IPS-15b (cell line): ENCODE measurements at regions not wholly inside any gene's neighbourhood (a gene's known extent, or its start where the extent isn't known, plus 50 kb on each side); places are given as distances from the start of the nearest gene placed in this dataset.
"Not testable (repeated sequence)": the region's sequence is repeated elsewhere in the genome, so short reads cannot be mapped to it uniquely, and the experiment has no call there.

ENCODE experiments used
- H3K27me3 ChIP-seq: one replicate; pipeline ENCODE4 v1.6.1; 2013; ENCODE audit warnings: low read length; ENCODE audit not compliant: control insufficient read depth, insufficient read depth
- H3K36me3 ChIP-seq: one replicate; pipeline ENCODE4 v1.6.1; 2013; ENCODE audit warnings: low read length; ENCODE audit not compliant: control insufficient read depth, insufficient read depth
- H3K4me1 ChIP-seq: one replicate; pipeline ENCODE4 v1.6.1; 2013; ENCODE audit warnings: mild to moderate bottlenecking, low read length; ENCODE audit not compliant: control insufficient read depth, insufficient read depth
- H3K4me3 ChIP-seq: one replicate; pipeline ENCODE4 v1.5.1; 2013; ENCODE audit warnings: low read depth, low read length
- H3K9ac ChIP-seq: one replicate; pipeline ENCODE4 v1.6.1; 2013; ENCODE audit warnings: low read depth, mild to moderate bottlenecking, low read length
- H3K9me3 ChIP-seq: one replicate; pipeline ENCODE4 v1.6.1; 2013; ENCODE audit warnings: mild to moderate bottlenecking, low read length; ENCODE audit not compliant: control insufficient read depth, insufficient read depth

- no peak overlapping the region for H3K4me3 ChIP-seq
- H3K36me3 ChIP-seq = no peaks in the 10 kb centered on the region
- H3K9ac ChIP-seq = no peak overlapping the region
- no peaks in the 10 kb centered on the region for H3K27me3 ChIP-seq
- peaks cover 3% of the 10 kb centered on the region for H3K4me1 ChIP-seq
- no peaks in the 10 kb centered on the region for H3K9me3 ChIP-seq
Observed at GRCh38 chr13:33550276-33550675, 264.7 kb upstream of the STARD13 start.

- H3K27me3 ChIP-seq = no peaks in the 10 kb centered on the region
- H3K9ac ChIP-seq = no peak overlapping the region
- H3K4me3 ChIP-seq = no peak overlapping the region
- no peaks in the 10 kb centered on the region for H3K36me3 ChIP-seq
- no peaks in the 10 kb centered on the region for H3K4me1 ChIP-seq
- H3K9me3 ChIP-seq = no peaks in the 10 kb centered on the region
Observed at GRCh38 chr13:33550885-33551284, 265.3 kb upstream of the STARD13 start.

GRCh38 chr13:33554919-33555791 is 262.8 kb upstream of the RFC3 start:
- no peaks in the 10 kb centered on the region for H3K36me3 ChIP-seq
- H3K9ac ChIP-seq = no peak overlapping the region
- no peaks in the 10 kb centered on the region for H3K27me3 ChIP-seq
- H3K9me3 ChIP-seq = no peaks in the 10 kb centered on the region
- H3K4me3 ChIP-seq = no peak overlapping the region
- H3K4me1 ChIP-seq = no peaks in the 10 kb centered on the region

GRCh38 chr13:33556828-33557227 is 261.1 kb upstream of the RFC3 start:
- H3K4me1 ChIP-seq = no peaks in the 10 kb centered on the region
- no peak overlapping the region for H3K9ac ChIP-seq
- no peaks in the 10 kb centered on the region for H3K36me3 ChIP-seq
- H3K27me3 ChIP-seq = no peaks in the 10 kb centered on the region
- no peaks in the 10 kb centered on the region for H3K9me3 ChIP-seq
- no peak overlapping the region for H3K4me3 ChIP-seq

GRCh38 chr13:33560726-33561125 is 257.2 kb upstream of the RFC3 start:
- Histone ChIP-seq H3K4me3 (no peak overlapping the region), H3K9ac (no peak overlapping the region), H3K27me3 (no peaks in the 10 kb centered on the region), H3K4me1 (no peaks in the 10 kb centered on the region), H3K36me3 (no peaks in the 10 kb centered on the region), H3K9me3 (no peaks in the 10 kb centered on the region)

- Histone ChIP-seq H3K4me3 (no peak overlapping the region), H3K9ac (no peak overlapping the region)
Observed at GRCh38 chr13:33561627-33562026, 256.3 kb upstream of the RFC3 start.

GRCh38 chr13:33571618-33572017 is 246.3 kb upstream of the RFC3 start:
- no peaks in the 10 kb centered on the region for H3K9me3 ChIP-seq
- no peak overlapping the region for H3K9ac ChIP-seq
- no peaks in the 10 kb centered on the region for H3K27me3 ChIP-seq
- H3K4me3 ChIP-seq = no peak overlapping the region
- no peaks in the 10 kb centered on the region for H3K4me1 ChIP-seq
- no peaks in the 10 kb centered on the region for H3K36me3 ChIP-seq

More at GRCh38 chr13:33561627-33562026, 256.3 kb upstream of the RFC3 start:
- Histone ChIP-seq H3K4me1 (no peaks in the 10 kb centered on the region), H3K27me3 (no peaks in the 10 kb centered on the region), H3K9me3 (no peaks in the 10 kb centered on the region), H3K36me3 (no peaks in the 10 kb centered on the region)

GRCh38 chr13:33572322-33572721 is 245.6 kb upstream of the RFC3 start:
- H3K9ac ChIP-seq, H3K4me3 ChIP-seq, H3K36me3 ChIP-seq, H3K9me3 ChIP-seq, H3K27me3 ChIP-seq, H3K4me1 ChIP-seq: not testable (repeated sequence)

GRCh38 chr13:33575378-33575777 is 242.6 kb upstream of the RFC3 start:
- Histone ChIP-seq H3K9me3 (no peaks in the 10 kb centered on the region), H3K4me3 (no peak overlapping the region), H3K4me1 (no peaks in the 10 kb centered on the region), H3K9ac (no peak overlapping the region), H3K36me3 (no peaks in the 10 kb centered on the region), H3K27me3 (no peaks in the 10 kb centered on the region)

GRCh38 chr13:33577007-33577406 is 240.9 kb upstream of the RFC3 start:
- Histone ChIP-seq H3K9me3 (no peaks in the 10 kb centered on the region), H3K9ac (no peak overlapping the region), H3K36me3 (no peaks in the 10 kb centered on the region), H3K4me1 (no peaks in the 10 kb centered on the region), H3K27me3 (no peaks in the 10 kb centered on the region), H3K4me3 (no peak overlapping the region)

- Histone ChIP-seq H3K36me3 (no peaks in the 10 kb centered on the region), H3K9ac (no peak overlapping the region), H3K4me3 (no peak overlapping the region), H3K27me3 (no peaks in the 10 kb centered on the region), H3K4me1 (no peaks in the 10 kb centered on the region), H3K9me3 (no peaks in the 10 kb centered on the region)
Observed at GRCh38 chr13:33578786-33579185, 239.2 kb upstream of the RFC3 start.

GRCh38 chr13:33582121-33582520 is 235.8 kb upstream of the RFC3 start:
- no peaks in the 10 kb centered on the region for H3K27me3 ChIP-seq
- H3K36me3 ChIP-seq = no peaks in the 10 kb centered on the region
- H3K4me1 ChIP-seq = no peaks in the 10 kb centered on the region
- no peaks in the 10 kb centered on the region for H3K9me3 ChIP-seq
- no peak overlapping the region for H3K9ac ChIP-seq
- no peak overlapping the region for H3K4me3 ChIP-seq
